ENCODE measurements at regions not wholly inside any gene's neighbourhood (a gene's known extent, or its start where the extent isn't known, plus 50 kb on each side); places are given as distances from the start of the nearest gene placed in this dataset.

DNA sequence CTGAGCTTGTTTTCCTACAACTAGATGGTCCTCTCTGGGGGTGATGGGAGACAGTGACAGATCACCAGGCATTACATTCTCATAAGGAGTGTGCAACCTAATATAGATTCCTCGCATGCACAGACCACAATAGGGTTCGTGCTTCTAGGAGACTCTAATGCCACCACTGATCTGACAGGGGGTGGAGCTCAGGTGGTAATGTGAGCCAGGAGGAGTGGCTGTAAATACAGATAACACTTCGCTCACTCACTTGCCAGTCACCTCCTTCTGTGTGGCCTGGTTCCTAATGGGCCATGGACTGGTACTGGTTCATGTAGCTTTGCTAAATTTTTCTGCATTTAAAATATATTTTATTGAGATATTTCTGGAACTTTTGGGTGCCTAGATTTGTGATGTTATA, 202.3 kb upstream of the ZNF32 start:
- Histone ChIP-seq H3K9me3 (ENCODE audit: control insufficient read depth in 2 of 2, low read length in 2 of 2) (no peaks in the 10 kb centered on the region), H3K4me1 (ENCODE audit: control insufficient read depth, insufficient read depth, low read length, poor library complexity, severe bottlenecking) (peaks cover 11% of the 10 kb centered on the region), H3K27ac (ENCODE audit: insufficient read depth, low read length, poor library complexity, severe bottlenecking) (no peak overlapping the region), H3K36me3 (ENCODE audit: control insufficient read depth, insufficient read depth, low read length) (no peaks in the 10 kb centered on the region), H3K27me3 (ENCODE audit: control insufficient read depth, insufficient read depth, low read length) (no peaks in the 10 kb centered on the region), H3K4me3 (ENCODE audit: low read depth, low read length) (no peak overlapping the region)
- Mint-ChIP-seq H3K4me3 (no peak overlapping the region), H3K36me3 (peaks cover 5% of the 10 kb centered on the region), H3K27me3 (peaks cover 10% of the 10 kb centered on the region), H3K27ac (no peak overlapping the region), H3K4me1 (peaks cover 5 to 16% (median 9%) of the 10 kb centered on the region in 4 donors), H3K9me3 (peaks cover 0 to 4% (median 0%) of the 10 kb centered on the region in 7 donors)
- ATAC-seq (ENCODE audit: low read depth in 2 of 2) (no peak), DNase-seq (no peak)

DNA sequence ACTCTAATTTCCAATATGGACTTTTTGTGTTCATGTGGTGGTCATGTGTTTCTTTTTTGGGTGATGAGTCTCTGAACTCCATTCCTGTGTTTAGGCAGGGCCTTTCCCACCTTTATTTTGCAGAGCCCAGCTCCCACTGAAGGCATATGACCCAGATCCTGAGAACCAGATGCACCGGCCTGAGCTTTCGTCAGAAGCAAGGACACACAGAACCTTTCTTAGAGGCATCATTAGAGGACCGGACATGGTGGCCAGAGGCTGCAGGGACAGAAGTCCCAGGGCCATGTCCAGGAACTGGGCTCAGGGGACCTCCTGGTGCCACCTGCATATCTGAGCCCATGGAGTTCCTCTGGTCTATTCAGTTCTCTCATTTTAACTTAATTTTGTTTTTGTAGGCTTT, 200.9 kb upstream of the ZNF32 start:
- DNase-seq: no peak
- no peaks in the 10 kb centered on the region for H3K9me3 ChIP-seq (ENCODE audit: control insufficient read depth in 2 of 2, low read length in 2 of 2)

DNA sequence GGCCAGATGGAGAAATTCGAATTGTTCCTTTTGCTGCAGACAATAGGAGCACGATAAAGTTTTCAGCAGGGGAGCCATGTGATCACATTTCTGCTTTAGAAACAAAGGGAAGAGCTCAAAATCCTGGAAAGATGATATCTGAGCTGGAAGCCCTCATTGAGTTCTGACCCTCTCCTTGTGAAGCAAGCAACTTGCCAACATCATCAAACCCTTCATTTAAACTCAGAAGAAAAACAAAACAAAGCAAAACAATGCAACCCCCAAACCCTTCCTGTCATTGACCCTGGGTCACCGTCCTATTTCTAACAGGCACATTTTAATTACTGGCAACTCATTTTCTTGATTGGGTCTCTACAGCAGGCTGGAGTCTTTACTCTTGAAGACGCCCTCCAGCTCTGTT, 198.3 kb upstream of the ZNF32 start:
- H3K27ac ChIP-seq (ENCODE audit: insufficient read depth, low read length, poor library complexity, severe bottlenecking): no peak overlapping the region
- no peak overlapping the region for H3K4me3 ChIP-seq (ENCODE audit: low read depth, low read length)
- H3K9me3 ChIP-seq (ENCODE audit: control insufficient read depth in 2 of 2, low read length in 2 of 2): no peaks in the 10 kb centered on the region
- DNase-seq: no peak
- H3K4me3 Mint-ChIP-seq: peak overlapping the region in 1 of 4 donors; percentile 13
- H3K27ac Mint-ChIP-seq: peak overlapping the region in 1 of 3 donors; percentile 81
- peaks cover 10% of the 10 kb centered on the region for H3K27me3 Mint-ChIP-seq
- H3K36me3 Mint-ChIP-seq: no peaks in the 10 kb centered on the region
- H3K4me1 Mint-ChIP-seq: peaks cover 8 to 25% (median 15%) of the 10 kb centered on the region in 4 donors
- H3K36me3 ChIP-seq (ENCODE audit: control insufficient read depth, insufficient read depth, low read length): no peaks in the 10 kb centered on the region
- H3K9me3 Mint-ChIP-seq: peaks cover 0 to 4% (median 1%) of the 10 kb centered on the region in 7 donors
- ATAC-seq (ENCODE audit: low read depth in 2 of 2): no peak
- H3K27me3 ChIP-seq (ENCODE audit: control insufficient read depth, insufficient read depth, low read length): no peaks in the 10 kb centered on the region
- H3K4me1 ChIP-seq (ENCODE audit: control insufficient read depth, insufficient read depth, low read length, poor library complexity, severe bottlenecking): peaks cover 13% of the 10 kb centered on the region

More for the DNA sequence above, 200.9 kb upstream of the ZNF32 start:
- Mint-ChIP-seq H3K27ac (no peak overlapping the region), H3K4me1 (peaks cover 8 to 25% (median 17%) of the 10 kb centered on the region in 4 donors), H3K4me3 (no peak overlapping the region), H3K9me3 (peaks cover 0 to 4% (median 0%) of the 10 kb centered on the region in 7 donors), H3K27me3 (peaks cover 10% of the 10 kb centered on the region), H3K36me3 (peaks cover 5% of the 10 kb centered on the region)
- Histone ChIP-seq H3K27ac (ENCODE audit: insufficient read depth, low read length, poor library complexity, severe bottlenecking) (no peak overlapping the region), H3K4me1 (ENCODE audit: control insufficient read depth, insufficient read depth, low read length, poor library complexity, severe bottlenecking) (peaks cover 13% of the 10 kb centered on the region), H3K27me3 (ENCODE audit: control insufficient read depth, insufficient read depth, low read length) (no peaks in the 10 kb centered on the region), H3K4me3 (ENCODE audit: low read depth, low read length) (no peak overlapping the region), H3K36me3 (ENCODE audit: control insufficient read depth, insufficient read depth, low read length) (no peaks in the 10 kb centered on the region)
- no peak for ATAC-seq (ENCODE audit: low read depth in 2 of 2)

DNA sequence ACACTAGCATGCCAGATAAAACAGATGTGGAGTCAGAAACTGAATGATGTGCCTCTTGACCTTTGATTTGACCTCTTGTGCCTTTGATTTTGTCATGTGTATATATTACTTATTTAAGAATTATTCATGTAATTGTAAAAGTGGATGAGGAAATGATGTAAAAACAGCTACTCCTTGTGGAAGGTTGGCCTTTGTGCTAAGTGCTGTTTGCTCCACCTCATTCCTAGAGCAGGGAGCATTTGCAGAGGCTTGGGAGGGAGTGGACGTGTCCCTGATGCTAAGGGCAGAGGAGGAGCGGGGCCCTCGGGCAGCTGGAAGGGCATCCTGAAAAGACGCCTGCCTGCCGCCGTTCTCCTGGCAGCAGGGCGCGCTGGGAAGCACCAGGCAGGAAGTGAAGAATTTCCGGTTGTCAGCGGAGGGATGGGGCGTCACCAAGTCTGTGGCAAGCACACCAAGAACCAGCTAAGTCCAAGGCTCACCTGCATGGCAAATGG, 197.6 kb upstream of the ZNF32 start:
- Mint-ChIP-seq H3K9me3 (peaks cover 0 to 4% (median 1%) of the 10 kb centered on the region in 7 donors), H3K4me1 (peaks cover 8 to 25% (median 15%) of the 10 kb centered on the region in 4 donors), H3K27ac (peak overlapping the region; percentile 52 to 91 (median 81)), H3K27me3 (peaks cover 10% of the 10 kb centered on the region), H3K36me3 (no peaks in the 10 kb centered on the region), H3K4me3 (peak overlapping the region; percentile 68 to 79 (median 73))
- Histone ChIP-seq H3K4me1 (ENCODE audit: control insufficient read depth, insufficient read depth, low read length, poor library complexity, severe bottlenecking) (peaks cover 13% of the 10 kb centered on the region), H3K27me3 (ENCODE audit: control insufficient read depth, insufficient read depth, low read length) (no peaks in the 10 kb centered on the region), H3K4me3 (ENCODE audit: low read depth, low read length) (peak overlapping the region; percentile 61), H3K36me3 (ENCODE audit: control insufficient read depth, insufficient read depth, low read length) (no peaks in the 10 kb centered on the region), H3K27ac (ENCODE audit: insufficient read depth, low read length, poor library complexity, severe bottlenecking) (no peak overlapping the region), H3K9me3 (ENCODE audit: control insufficient read depth in 2 of 2, low read length in 2 of 2) (no peaks in the 10 kb centered on the region)
- peak in 1 of 2 donors; percentile 53 for ATAC-seq (ENCODE audit: low read depth in 2 of 2)
- DNase-seq: peak in 1 of 3 donors; percentile 61

DNA sequence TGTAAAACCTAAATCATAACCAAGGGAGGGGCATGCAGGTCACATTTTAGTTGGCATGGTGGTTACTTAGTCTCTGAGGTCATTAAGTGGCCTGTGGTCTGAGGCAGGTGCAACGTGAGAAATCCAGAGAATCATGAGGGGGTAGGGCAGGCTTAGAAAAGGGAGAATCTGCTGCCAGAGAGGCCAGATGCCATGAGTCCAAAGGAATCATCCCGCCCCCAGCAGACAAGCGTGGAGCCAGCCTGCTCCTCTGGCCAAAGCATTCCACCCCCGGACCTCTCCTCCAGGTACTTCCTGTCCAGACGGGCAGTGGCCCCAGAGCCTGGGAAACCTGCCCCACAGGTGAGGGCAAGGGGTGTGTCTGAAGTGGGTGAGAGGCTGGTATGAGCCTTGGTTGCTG, 196.4 kb upstream of the ZNF32 start:
- Mint-ChIP-seq H3K27ac (peak overlapping the region in 2 of 3 donors; percentile 7 to 34), H3K4me1 (peaks cover 8 to 25% (median 15%) of the 10 kb centered on the region in 4 donors), H3K36me3 (no peaks in the 10 kb centered on the region), H3K27me3 (peaks cover 10% of the 10 kb centered on the region), H3K4me3 (peak overlapping the region in 1 of 4 donors; percentile 69), H3K9me3 (peaks cover 0 to 4% (median 1%) of the 10 kb centered on the region in 7 donors)
- Histone ChIP-seq H3K9me3 (ENCODE audit: control insufficient read depth in 2 of 2, low read length in 2 of 2) (no peaks in the 10 kb centered on the region), H3K4me1 (ENCODE audit: control insufficient read depth, insufficient read depth, low read length, poor library complexity, severe bottlenecking) (peaks cover 13% of the 10 kb centered on the region), H3K27me3 (ENCODE audit: control insufficient read depth, insufficient read depth, low read length) (no peaks in the 10 kb centered on the region), H3K4me3 (ENCODE audit: low read depth, low read length) (no peak overlapping the region), H3K27ac (ENCODE audit: insufficient read depth, low read length, poor library complexity, severe bottlenecking) (no peak overlapping the region), H3K36me3 (ENCODE audit: control insufficient read depth, insufficient read depth, low read length) (no peaks in the 10 kb centered on the region)
- ATAC-seq (ENCODE audit: low read depth in 2 of 2) (no peak), DNase-seq (no peak)

DNA sequence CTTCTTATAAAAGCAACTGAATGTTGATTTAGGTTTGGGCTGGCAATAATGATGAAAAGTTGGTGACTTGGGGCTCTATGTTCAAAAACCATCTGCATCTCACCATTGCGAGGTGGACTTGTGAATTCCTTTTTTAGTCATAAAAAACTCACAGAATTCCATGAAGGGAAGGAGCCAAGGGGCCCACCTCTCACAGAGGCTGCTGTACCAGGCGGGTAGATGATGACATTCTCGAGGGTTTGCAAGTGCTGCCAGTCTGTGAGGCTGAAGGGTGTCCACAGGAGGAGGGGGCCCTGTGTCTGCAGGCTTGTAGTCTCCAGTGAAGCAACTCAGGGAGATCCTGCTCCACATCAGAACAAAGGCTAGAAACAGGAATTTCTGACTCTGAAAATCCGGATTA, 195.5 kb upstream of the ZNF32 start:
- peak overlapping the region in 2 of 3 donors; percentile 17 to 28 for H3K27ac Mint-ChIP-seq
- no peaks in the 10 kb centered on the region for H3K36me3 ChIP-seq (ENCODE audit: control insufficient read depth, insufficient read depth, low read length)
- H3K36me3 Mint-ChIP-seq: no peaks in the 10 kb centered on the region

DNA sequence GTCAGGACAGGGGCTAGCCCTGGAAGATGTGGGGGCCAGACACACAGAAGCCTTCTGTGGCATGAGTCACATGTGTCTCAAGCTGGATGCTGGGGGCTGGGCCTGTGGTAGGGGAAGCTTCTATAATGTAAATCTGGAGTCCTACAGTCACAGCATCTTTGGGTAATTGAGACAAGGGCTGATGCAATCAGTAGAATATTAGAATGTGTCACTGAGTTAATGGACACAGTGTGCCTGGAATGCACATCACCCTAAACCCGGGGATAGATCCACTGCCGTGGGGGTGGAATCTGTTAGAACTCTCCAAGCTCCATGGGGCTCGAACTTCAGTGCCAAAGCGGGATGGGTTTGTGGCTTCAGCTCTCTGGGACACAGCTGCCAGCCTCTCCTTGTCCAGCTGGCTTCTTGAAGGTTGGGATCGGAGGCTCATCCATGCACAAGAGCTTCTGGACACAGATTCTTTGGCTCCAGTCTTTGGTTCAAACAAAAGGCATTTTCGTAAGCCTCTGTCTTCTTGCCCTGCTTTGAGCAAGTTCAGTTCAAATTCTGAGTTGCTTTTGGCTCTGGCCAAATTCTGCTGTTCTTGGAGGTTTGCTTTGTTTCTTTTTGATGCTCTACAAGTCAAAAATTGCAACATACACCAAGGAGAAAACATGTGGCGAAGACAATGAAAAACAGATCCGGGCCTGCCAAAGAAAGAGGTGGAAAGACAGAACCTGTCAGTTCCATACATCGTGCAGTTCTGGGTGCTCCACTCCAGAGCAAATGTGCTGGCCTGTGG, 194.8 kb upstream of the ZNF32 start:
- no peaks in the 10 kb centered on the region for H3K9me3 ChIP-seq (ENCODE audit: control insufficient read depth in 2 of 2, low read length in 2 of 2)
- H3K27me3 ChIP-seq (ENCODE audit: control insufficient read depth, insufficient read depth, low read length): no peaks in the 10 kb centered on the region
- H3K36me3 Mint-ChIP-seq: no peaks in the 10 kb centered on the region
- no peak overlapping the region for H3K4me3 ChIP-seq (ENCODE audit: low read depth, low read length)
- H3K27me3 Mint-ChIP-seq: peaks cover 5% of the 10 kb centered on the region
- no peak overlapping the region for H3K27ac ChIP-seq (ENCODE audit: insufficient read depth, low read length, poor library complexity, severe bottlenecking)
- H3K4me1 ChIP-seq (ENCODE audit: control insufficient read depth, insufficient read depth, low read length, poor library complexity, severe bottlenecking): peaks cover 13% of the 10 kb centered on the region
- H3K4me1 Mint-ChIP-seq: peaks cover 8 to 25% (median 15%) of the 10 kb centered on the region in 4 donors
- H3K36me3 ChIP-seq (ENCODE audit: control insufficient read depth, insufficient read depth, low read length): no peaks in the 10 kb centered on the region
- no peak overlapping the region for H3K4me3 Mint-ChIP-seq
- DNase-seq (no peak), ATAC-seq (ENCODE audit: low read depth in 2 of 2) (no peak)
- H3K9me3 Mint-ChIP-seq: peaks cover 0 to 4% (median 1%) of the 10 kb centered on the region in 7 donors
- peak overlapping the region in 2 of 3 donors; percentile 17 to 58 for H3K27ac Mint-ChIP-seq

More for the DNA sequence above, 195.5 kb upstream of the ZNF32 start:
- Histone ChIP-seq H3K27me3 (ENCODE audit: control insufficient read depth, insufficient read depth, low read length) (no peaks in the 10 kb centered on the region), H3K9me3 (ENCODE audit: control insufficient read depth in 2 of 2, low read length in 2 of 2) (no peaks in the 10 kb centered on the region), H3K4me1 (ENCODE audit: control insufficient read depth, insufficient read depth, low read length, poor library complexity, severe bottlenecking) (peaks cover 13% of the 10 kb centered on the region), H3K27ac (ENCODE audit: insufficient read depth, low read length, poor library complexity, severe bottlenecking) (no peak overlapping the region), H3K4me3 (ENCODE audit: low read depth, low read length) (no peak overlapping the region)
- H3K4me3 Mint-ChIP-seq: no peak overlapping the region
- DNase-seq: no peak
- H3K27me3 Mint-ChIP-seq: peaks cover 10% of the 10 kb centered on the region
- peaks cover 8 to 25% (median 15%) of the 10 kb centered on the region in 4 donors for H3K4me1 Mint-ChIP-seq
- no peak for ATAC-seq (ENCODE audit: low read depth in 2 of 2)
- peaks cover 0 to 4% (median 1%) of the 10 kb centered on the region in 7 donors for H3K9me3 Mint-ChIP-seq
